Lung (tissue), 11 donors: ENCODE measurements at regions not wholly inside any gene's neighbourhood (a gene's known extent, or its start where the extent isn't known, plus 50 kb on each side); places are given as distances from the start of the nearest gene placed in this dataset.

Experiments used
- ATAC-seq: fragments of 200-7000 bp; cut with Tn5 transposase; one replicate; pipeline ENCODE4 v1.9.1; 2020; ENCODE audit warnings: moderate number of reproducible peaks; ENCODE audit not compliant: insufficient read depth, low FRiP score
- DNase-seq, 3 donors: peaks; one replicate each; pipeline ENCODE4 v3.0.0-alpha.2; 2013 to 2017
- H3K27ac ChIP-seq, 2 donors: one replicate each; pipeline ENCODE4 v1.5.1; 2013; ENCODE audit warnings: mild to moderate bottlenecking in 2 of 2, moderate library complexity in 2 of 2, control low read depth in 1 of 2, inconsistent platforms in 1 of 2, low read depth in 1 of 2, low read length in 1 of 2
- H3K27me3 ChIP-seq, 3 donors: one replicate each; pipeline ENCODE4 v1.5.1; 2013; ENCODE audit warnings: low read length in 2 of 3; ENCODE audit not compliant: control insufficient read depth in 3 of 3, insufficient read depth in 3 of 3
- H3K36me3 ChIP-seq, 4 donors: one replicate each; pipeline ENCODE4 v1.5.1; 2013; ENCODE audit warnings: low read length in 4 of 4, mild to moderate bottlenecking in 1 of 4, moderate library complexity in 1 of 4; ENCODE audit not compliant: control insufficient read depth in 4 of 4, insufficient read depth in 4 of 4
- H3K4me1 ChIP-seq, 5 donors: one replicate each; pipeline ENCODE4 v1.5.1; 2013; ENCODE audit warnings: low read length in 5 of 5, mild to moderate bottlenecking in 2 of 5, moderate library complexity in 1 of 5; ENCODE audit not compliant: control insufficient read depth in 5 of 5, insufficient read depth in 5 of 5
- H3K4me3 ChIP-seq: one replicate; pipeline ENCODE4 v1.5.1; 2013; ENCODE audit warnings: mild to moderate bottlenecking, control low read depth, moderate library complexity
- H3K9ac ChIP-seq, 2 donors: one replicate each; pipeline ENCODE4 v1.5.1; 2013; ENCODE audit warnings: low read length in 2 of 2, control low read depth in 1 of 2; ENCODE audit not compliant: insufficient read depth in 1 of 2
- H3K9me3 ChIP-seq, 4 donors: one replicate each; pipeline ENCODE4 v1.5.1; 2013; ENCODE audit warnings: low read length in 3 of 4, mild to moderate bottlenecking in 1 of 4, moderate library complexity in 1 of 4; ENCODE audit not compliant: control insufficient read depth in 4 of 4, insufficient read depth in 3 of 4
- CTCF ChIP-seq: IDR thresholded peaks from 2 replicates; pipeline ENCODE4 v1.5.1; 2012; ENCODE audit warnings: mild to moderate bottlenecking; ENCODE audit errors: control extremely low read depth, extremely low read depth
- WGBS, 2 donors: extraction: QIAGEN DNeasy Blood & Tissue Kit; methylation state at CpG; one replicate each; pipeline ENCODE4 v1.1.7; 2013; 5-methylcytosine and 5-hydroxymethylcytosine counted together
- donor health status: control.
- donor health status: control.
- donor health status: Bipolar disorder and iron deficiency.
- donor health status: healthy.
- donor health status: DM: yes; HTN: yes; CAD: no.

DNA sequence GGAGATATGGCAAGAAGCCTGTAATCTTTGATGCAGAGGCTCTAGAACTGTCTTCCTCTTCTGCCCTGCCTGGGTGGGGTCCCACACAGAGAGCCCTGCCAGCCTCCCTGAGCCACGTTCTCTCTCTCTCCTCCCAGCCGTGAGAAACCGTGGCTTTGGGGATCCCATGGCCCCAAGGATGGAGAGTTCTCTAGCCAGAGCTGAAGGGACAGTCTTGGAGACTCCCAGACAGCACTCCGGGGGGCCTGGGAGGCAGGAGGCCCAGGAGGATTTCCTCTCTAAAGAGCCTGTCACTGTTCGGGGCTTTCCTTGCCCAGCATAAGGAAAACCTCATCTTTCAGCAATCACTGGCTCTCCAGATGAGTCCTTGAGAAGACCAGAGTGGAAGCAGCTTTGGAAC, 227.1 kb downstream of the ARHGAP12 start:
- 45 to 55% methylated on average over 5 of the region's 5 CpGs for WGBS, 2 donors
- H3K9me3 ChIP-seq: peaks cover 0 to 6% (median 2%) of the 10 kb centered on the region in 4 donors
- H3K4me1 ChIP-seq: peaks cover 6 to 51% (median 32%) of the 10 kb centered on the region in 5 donors
- H3K27ac ChIP-seq: peak overlapping the region; percentile 41 to 77
- H3K27me3 ChIP-seq: no peaks in the 10 kb centered on the region
- no peak for TF ChIP-seq CTCF
- no peaks in the 10 kb centered on the region for H3K36me3 ChIP-seq
- peak in 2 of 3 donors; percentile 38 to 59 for DNase-seq
- H3K9ac ChIP-seq: no peak overlapping the region
- no peak for ATAC-seq
- no peak overlapping the region for H3K4me3 ChIP-seq

DNA sequence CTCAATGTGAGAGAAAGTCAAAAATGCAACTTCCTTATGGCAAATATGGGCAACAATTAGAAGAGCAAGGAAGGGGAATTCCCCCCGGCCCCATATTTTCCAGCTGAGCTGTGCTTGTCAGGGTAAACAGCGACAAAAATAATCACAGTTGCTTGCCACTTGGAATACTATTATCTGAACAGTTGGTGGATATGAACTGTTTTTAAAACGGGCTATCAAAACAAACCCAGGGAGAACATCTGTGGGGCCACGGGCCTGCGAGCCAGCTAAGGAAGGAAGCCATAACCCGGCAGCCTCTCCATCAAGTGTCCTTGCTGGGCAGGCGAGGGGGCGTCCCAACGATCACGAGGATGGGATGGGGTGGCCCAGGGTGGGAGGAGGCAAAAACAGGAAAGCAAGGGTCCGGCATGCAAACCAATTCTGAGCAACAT, 228.4 kb downstream of the ARHGAP12 start:
- Histone ChIP-seq H3K27ac (peak overlapping the region; percentile 4 to 63), H3K9me3 (peaks cover 0 to 6% (median 2%) of the 10 kb centered on the region in 4 donors), H3K36me3 (no peaks in the 10 kb centered on the region), H3K4me1 (peaks cover 2 to 47% (median 27%) of the 10 kb centered on the region in 5 donors), H3K4me3 (no peak overlapping the region), H3K9ac (no peak overlapping the region), H3K27me3 (no peaks in the 10 kb centered on the region)
- TF ChIP-seq CTCF: no peak
- ATAC-seq (no peak), DNase-seq (peak; percentile 80 to 91 (median 88))
- WGBS, 2 donors: 40 to 44% methylated on average over 11 of the region's 11 CpGs

DNA sequence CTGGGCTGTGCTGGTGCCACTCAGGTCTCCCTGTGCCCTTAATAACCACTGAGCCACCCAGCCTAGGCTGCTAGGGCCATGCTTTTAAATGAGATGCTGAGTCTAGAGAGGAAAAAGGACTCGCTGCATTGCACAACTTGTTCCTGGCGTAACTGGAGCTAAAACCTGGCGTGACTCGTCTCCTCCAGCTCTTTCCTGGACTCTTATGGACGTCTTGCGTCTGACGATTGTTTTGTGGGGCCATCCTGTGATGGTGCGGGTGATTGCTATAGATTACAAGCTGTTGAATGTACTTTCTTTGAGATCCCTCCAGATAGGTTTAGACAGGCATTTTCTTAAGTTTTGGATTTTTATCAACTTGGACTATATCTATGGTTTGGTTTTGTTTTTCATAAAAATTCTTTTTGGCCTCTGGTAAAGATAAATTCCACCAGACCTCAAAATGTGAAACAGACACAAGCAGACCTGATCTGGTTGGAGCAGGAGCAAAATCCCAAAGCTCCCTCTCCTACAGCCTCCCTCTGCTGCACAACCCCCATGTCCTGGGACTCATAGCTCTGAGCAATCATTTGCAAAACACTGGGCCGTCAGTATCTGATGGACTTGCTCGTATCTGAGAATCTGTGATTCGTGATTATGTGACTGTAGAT, 230.3 kb downstream of the ARHGAP12 start:
- Histone ChIP-seq H3K4me3 (no peak overlapping the region), H3K9me3 (peaks cover 0 to 3% (median 0%) of the 10 kb centered on the region in 4 donors), H3K9ac (no peak overlapping the region), H3K27me3 (no peaks in the 10 kb centered on the region), H3K27ac (peak overlapping the region; percentile 86 to 98), H3K4me1 (peaks cover 2 to 51% (median 27%) of the 10 kb centered on the region in 5 donors), H3K36me3 (no peaks in the 10 kb centered on the region)
- TF ChIP-seq CTCF: no peak
- WGBS, 2 donors: 40 to 48% methylated on average over 11 of the region's 11 CpGs
- peak; percentile 35 for ATAC-seq
- DNase-seq: peak; percentile 25 to 69 (median 67)
